ENCODE measurements at regions not wholly inside any gene's neighbourhood (a gene's known extent, or its start where the extent isn't known, plus 50 kb on each side); places are given as distances from the start of the nearest gene placed in this dataset.

GRCh38 chr12:68467514-68467913 lies 135.4 kb upstream of the MDM1 start:
- TF ChIP-seq POLR2A (IDR thresholded peaks at IDR 0.05; ENCODE audit: low read length) (no peak), GATA1 (IDR thresholded peaks at IDR 0.05; ENCODE audit: low read depth, low read length) (no peak)

All from erythroblast (primary cell).